ENCODE measurements at regions not wholly inside any gene's neighbourhood (a gene's known extent, or its start where the extent isn't known, plus 50 kb on each side); places are given as distances from the start of the nearest gene placed in this dataset.
"Not testable (repeated sequence)": the region's sequence is repeated elsewhere in the genome, so short reads cannot be mapped to it uniquely, and the experiment has no call there.

DNA sequence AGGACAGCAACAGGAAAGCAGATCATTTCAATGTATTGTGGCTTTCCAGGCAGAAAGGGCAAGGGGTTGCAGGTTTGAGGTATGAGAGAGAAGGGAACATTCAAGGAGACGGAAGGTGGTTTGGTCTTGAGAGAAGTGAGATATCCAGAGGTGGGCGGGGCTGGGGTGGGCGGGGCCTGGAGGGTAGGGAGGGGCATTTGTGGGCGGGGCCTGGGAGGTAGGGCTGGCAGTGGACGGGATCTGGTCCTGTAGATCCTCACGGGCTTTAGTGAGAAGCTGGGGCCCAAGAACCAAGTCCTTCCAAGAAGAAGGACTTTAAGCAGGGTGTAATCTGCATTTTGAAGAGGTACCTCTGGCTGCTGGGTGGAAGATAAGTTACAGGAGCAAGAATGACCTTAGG, 199.2 kb downstream of the MN1 start:
- intact Hi-C loops (cut with DNase I), result no loop called here
- ATAC-seq (ENCODE audit: poor library complexity), result no peak
- no peak for DNase-seq

DNA sequence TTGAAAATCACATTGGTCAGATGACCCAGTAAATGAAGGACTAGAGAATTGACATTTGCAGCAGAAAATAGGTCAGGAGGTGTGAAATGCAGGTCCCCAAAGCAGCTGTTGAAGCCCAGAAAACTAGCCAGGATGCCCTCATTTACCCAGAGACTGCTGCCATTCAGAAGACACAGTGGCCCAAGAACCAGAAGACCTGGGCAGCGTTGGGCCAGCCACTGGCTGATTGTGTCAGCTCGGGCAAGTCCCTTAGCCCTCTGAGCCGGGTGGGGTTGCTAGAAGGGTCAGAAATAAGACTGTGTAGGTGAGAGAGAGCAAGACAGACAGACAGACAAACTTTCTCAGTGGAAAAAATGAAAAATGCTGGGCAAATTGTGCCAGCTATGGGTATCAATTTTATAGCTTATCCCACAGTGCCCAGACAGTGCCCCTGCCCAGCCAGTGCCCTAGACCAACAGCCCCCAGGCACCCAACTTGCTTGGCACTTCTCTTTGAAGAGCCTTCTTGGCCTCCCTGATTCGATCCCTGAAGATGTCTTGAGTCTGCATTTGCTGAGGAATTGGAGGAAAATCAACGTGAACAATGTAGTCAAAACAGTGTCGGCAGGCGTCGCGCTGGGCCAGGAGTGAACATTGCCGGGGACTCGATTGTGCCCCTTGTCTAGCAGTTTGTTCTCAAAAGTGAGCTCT, 198.3 kb downstream of the MN1 start:
- DNase-seq (no peak), ATAC-seq (ENCODE audit: poor library complexity) (no peak)
- intact Hi-C loops (cut with DNase I), result no loop called here

DNA sequence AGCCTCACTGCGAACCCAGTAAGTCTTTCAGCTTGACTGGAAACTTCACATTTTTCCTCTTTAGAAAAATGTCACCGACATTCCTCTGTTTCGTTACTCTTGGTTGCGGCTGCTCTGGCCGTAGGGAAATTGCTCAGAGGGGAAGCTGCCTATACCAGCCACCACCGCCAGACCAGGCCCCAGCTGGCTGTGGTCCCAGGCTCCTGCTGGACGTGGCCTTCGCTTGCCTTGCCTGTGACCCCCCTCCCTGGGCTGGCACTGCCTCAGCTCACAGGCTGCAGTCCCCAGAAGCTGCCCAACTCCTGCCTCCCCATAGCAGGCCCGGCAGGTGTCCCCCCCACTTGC, 197.8 kb downstream of the MN1 start:
- ATAC-seq (ENCODE audit: poor library complexity), result no peak
- intact Hi-C loops (cut with DNase I), result no loop called here
- no peak for DNase-seq

DNA sequence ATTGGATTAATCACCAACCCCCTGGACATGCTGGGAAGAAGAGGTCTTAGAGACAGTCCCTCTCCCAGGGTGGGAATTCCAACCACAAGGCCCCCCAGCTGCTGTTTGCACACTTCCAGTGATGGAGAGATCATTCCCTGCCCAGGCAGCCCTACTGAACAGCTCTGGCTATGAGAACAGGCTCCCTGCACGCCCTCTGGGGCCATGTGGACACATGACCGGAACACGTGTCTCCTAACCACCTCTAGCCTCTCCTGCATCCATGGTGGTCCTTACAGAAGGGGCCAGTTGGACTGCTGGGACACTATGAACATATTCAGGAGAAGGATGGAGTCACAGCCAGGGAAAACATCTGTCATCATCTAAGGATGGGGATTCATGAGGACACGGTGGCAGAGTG, 196.2 kb downstream of the MN1 start:
- intact Hi-C loops (cut with DNase I), result no loop called here
- ATAC-seq (ENCODE audit: poor library complexity), result no peak

DNA sequence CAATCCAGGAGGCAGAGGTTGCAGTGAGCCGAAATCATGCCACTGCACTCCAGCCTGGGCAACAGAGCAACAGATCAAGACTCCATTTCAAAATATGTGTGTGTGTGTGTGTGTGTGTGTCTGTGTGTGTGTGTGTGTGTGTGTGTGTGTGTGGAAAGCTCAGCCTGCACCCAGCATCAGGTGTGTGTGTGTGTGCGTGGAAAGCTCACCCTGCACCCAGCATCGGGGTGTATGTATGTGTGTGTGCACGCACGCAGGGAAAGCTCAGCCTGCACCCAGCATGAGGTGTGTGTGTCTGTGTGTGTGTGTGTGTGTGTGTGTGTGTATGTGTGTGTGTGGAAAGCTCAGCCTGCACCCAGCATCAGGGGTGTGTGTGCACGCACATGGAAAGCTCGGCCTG, 193.8 kb downstream of the MN1 start:
- ATAC-seq (ENCODE audit: poor library complexity); DNase-seq; intact Hi-C loops (cut with DNase I): not testable (repeated sequence)

More for the DNA sequence above, 196.2 kb downstream of the MN1 start:
- no peak for DNase-seq

DNA sequence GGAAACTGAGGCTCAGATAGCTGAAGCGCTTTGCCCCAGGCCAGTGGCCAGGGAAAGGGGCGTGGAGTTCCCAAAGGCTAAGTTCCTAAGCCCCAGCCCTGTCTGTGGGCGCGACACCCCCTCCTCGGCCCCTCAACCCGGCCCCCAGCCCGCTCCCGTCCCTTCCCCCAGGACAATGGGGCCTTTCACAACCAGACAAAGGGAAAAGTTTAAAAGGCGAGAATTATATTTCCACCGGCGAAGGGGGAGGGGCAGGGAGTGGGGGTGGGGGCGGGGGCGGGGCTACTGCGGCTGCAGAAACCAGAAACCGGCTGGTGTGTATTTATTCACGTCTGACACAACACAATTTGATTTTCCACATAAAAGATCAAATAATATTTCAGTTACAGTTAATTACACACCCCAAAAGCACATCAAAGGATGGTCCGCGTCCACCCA, 192.1 kb downstream of the MN1 start:
- intact Hi-C loops (cut with DNase I), result no loop called here
- DNase-seq (no peak), ATAC-seq (ENCODE audit: poor library complexity) (no peak)

DNA sequence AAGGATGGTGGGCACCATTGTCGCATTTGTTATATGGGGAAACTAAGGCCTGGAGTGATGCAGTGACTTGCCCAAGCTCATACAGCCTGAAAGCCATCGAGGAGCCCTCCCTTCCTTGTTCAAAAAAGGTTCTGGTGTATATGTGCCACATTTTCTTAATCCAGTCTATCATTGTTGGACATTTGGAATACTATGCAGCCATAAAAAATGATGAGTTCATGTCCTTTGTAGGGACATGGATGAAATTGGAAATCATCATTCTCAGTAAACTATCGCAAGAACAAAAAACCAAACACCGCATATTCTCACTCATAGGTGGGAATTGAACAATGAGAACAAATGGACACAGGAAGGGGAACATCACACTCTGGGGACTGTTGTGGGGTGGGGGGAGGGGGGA, 191.4 kb downstream of the MN1 start:
- intact Hi-C loops (cut with DNase I); DNase-seq; ATAC-seq (ENCODE audit: poor library complexity): not testable (repeated sequence)

DNA sequence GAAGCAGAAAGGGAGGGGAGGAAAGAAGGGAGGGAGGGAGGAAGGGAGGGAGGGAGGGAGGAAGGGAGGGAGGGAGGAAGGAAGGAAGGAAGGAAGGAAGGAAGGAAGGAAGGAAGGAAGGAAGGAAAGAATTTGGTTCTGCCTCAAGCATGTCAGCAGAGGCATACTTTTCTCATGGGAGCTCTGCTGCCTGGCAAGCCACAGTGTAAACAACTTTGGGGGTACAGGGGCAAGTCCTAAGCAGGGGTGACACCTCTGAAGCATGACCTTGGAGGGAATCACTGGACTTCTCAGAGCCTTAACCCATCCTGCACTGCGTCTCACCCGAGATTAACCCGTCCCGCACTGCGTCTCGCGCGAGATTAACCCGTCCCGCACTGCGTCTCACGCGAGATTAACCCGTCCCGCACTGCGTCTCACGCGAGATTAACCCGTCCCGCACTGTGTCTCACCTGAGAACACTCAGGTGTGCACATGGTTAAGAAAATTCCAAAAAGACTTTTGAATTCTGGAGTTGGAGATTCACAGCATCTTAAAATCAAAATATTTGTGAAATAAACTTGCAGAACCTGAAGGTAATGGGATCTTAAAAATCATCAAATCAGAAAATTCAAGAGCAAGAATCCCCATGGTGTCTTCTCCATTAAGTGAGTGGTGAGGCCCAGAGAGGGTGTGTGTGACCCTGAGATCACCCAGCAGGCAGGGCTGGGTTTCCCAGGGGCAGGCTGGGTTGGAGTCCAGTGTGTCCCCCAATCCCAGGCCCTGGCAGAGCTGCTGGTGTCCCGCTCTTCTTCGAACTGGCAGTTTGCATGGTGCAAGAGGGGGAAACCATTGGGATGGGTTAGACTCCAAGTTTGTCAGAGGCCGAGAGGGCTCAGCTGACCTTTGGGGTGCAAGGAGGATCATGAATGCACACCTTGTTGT, 190.4 kb downstream of the MN1 start:
- ATAC-seq (ENCODE audit: poor library complexity) (no peak), DNase-seq (no peak)
- intact Hi-C loops (cut with DNase I), result no loop called here

DNA sequence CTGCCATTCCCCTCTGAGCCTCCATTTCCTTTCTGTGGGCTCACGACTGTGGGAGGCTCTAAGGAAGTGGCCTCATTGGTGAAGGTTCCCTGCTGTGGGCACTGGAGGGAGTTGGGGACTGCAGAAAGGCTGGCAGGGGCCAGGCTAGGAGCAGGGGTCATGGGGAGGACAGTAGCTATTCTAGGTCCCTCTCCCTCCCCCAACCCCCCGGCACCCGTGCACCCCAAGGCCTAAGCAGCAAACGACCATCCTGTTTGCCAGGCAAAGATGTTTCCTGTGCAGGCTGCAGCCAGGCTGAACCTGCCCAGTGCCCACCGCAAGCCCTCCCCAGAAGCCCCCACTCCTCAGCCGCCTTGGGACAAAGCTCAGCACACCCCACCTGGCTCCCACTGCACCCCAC, 189.4 kb downstream of the MN1 start:
- intact Hi-C loops (cut with DNase I), result no loop called here

DNA sequence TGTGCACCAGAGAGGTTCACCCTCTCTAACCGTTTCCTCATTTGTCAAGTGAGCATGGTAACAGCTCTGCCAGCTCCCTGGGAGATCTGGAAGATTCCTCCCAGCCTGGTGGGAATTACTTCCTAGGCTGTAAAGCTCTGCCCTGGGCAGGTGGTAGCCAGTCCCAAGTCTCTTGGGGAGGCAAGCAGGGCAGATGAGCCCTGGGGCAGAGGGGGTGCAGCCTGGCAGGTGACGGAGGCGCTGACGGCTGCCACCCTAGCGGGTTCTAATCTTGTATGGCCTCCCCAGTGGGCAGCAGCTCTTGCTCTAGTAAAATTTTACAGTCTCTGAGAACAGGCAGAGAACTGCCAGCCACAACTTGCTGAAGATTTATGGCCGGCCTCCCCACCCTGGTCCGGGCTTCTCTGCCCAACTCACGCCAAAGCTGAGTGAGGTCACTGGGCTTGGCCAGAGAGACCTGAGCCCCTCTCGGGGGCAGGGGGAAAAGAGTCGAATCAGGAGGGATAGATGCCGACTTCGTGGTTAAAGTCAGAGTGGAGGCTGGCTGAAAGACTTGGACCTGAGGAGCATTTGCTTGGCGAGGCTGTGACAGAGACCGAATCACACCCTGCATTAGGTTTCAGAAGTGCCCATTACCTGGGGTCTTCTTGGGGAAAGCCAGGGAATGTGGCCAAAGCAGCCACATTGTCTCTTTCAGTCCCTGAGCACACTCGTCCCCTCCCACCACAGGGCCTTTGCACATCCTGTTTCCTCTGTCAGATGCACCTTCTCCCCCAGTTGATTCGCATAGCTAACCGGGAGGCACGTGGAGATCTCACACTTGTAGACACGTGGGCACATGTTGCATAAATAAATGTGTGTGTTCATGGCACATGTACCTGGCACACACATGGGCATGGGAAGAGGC, 188.2 kb downstream of the MN1 start:
- no peak for ATAC-seq (ENCODE audit: poor library complexity)
- intact Hi-C loops (cut with DNase I), result no loop called here
- DNase-seq, result no peak

More for the DNA sequence above, 189.4 kb downstream of the MN1 start:
- no peak for DNase-seq
- ATAC-seq (ENCODE audit: poor library complexity), result no peak

DNA sequence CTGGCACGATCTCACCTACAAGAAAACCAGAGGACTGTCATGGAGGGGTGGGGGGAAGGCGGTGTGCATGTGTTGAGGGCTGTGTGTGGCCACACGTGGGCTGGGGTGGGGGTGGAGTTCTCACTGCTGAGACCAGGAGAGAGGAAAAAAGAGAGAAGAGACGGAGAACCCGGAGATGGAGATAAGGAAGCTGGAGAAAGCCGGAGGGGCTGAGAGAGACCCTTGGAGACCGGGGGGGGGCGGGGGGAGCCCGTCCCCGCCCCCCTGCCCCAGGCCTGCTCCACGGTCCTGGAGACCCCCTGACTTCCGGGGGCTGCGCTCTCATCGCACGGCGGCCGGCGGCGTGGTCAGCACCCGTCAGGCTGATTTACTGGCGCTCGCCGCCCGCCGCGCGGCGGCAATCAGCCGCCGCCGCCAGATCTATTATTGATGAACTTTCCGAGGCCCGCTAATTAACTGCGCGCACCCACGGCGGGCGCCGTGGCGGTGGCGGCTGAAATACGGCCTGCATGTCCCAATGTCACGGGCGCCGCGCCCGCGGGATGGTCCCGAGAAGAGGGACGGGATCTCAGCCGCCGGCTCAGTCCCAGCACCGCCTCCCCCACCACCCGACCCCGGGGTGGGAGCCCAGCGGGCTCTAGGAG, 187.4 kb downstream of the MN1 start:
- intact Hi-C loops (cut with DNase I), result no loop called here
- ATAC-seq (ENCODE audit: poor library complexity) (peak; percentile 46), DNase-seq (no peak)

DNA sequence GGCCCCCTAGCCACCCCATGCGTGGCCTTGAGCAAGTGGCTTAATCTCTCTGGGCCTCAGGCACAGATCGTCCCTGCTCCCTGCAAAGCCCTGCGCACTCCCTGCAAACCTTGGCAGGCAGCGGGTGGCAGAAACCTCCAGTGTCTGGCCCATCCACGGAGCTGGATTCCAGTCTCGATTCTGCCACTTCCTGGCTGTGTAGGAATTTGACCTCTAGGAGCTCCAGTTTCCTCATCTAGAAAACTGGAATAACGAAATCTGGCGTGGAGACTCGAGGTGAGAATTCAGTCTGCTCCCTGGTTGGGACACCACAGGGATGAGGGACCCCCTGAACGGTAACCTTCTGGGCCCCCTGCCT, 186.9 kb downstream of the MN1 start:
- intact Hi-C loops (cut with DNase I), result no loop called here
- peak; percentile 36 for ATAC-seq (ENCODE audit: poor library complexity)
- no peak for DNase-seq

DNA sequence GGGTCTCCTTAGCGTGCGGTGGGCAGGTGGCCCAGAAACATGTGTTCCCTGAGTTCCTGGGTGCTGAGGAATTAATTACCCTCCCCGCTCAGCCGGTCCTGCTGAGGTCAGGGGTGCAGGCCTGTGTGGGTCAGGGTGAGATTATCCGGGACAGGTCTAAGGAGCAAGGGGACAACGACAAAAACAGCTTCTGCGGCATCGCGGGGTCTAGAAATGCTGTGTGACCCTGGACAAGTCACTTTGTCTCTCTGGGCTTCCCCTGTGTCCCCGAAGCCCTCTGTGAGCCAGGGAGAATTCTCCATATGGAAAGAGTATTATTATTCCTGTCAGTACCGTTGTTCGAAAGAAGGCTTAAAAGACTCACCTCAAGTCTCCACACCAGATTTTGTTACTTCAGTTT, 186.1 kb downstream of the MN1 start:
- no peak for ATAC-seq (ENCODE audit: poor library complexity)
- no peak for DNase-seq
- intact Hi-C loops (cut with DNase I), result no loop called here

DNA sequence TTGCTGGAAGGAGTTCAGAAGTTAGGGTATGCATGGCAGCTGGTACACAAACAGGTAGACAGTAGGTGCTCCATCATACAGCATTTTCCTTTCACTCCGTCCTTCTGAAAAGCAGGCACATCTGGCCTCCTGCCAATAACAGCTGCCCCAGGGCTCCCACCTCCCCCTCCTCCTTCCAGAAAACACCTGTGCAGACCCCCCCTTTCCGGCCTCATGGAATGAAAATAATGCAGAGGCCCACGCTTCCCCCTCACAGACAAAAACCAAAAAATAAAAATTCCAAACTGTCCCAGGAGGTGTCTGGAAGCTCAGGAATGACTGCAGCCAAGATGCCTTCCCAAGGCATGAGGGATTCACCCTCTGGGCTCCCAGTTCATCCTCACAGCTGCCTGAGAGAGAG, 185.5 kb downstream of the MN1 start:
- intact Hi-C loops (cut with DNase I), result no loop called here
- no peak for DNase-seq
- no peak for ATAC-seq (ENCODE audit: poor library complexity)

DNA sequence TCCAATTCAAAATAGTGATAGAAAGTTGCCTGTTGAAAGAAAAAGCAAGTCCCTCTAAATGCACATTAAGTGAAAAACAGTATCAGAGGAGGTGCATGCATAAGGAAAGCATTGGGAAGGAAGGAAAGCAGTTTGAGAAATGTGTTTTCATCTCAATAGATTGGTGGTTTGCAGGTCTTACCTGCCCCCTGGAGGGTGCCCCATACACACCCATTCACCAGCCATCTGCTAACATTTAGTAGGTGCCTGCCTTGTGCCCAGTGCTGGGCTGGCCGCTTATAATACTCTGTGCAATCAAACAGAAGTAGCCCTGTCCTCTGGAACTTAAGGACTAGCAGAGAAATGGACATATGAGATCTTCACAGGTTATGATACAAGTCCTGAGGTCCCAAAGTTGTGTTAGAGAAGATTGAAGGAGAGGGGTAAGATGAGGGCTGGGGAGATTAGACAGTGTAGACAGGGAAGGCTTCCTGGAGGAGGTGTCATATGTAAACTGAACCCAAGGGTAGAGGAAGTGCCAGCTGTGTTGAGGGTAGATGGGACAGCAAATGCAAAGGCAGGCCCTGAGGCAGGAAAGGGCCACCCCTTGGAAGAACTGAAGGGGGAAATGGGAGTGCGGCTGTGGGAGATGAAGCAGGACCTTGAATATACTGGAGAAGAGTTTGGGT, 184.2 kb downstream of the MN1 start:
- ATAC-seq (ENCODE audit: poor library complexity), result no peak
- intact Hi-C loops (cut with DNase I), result no loop called here
- no peak for DNase-seq

DNA sequence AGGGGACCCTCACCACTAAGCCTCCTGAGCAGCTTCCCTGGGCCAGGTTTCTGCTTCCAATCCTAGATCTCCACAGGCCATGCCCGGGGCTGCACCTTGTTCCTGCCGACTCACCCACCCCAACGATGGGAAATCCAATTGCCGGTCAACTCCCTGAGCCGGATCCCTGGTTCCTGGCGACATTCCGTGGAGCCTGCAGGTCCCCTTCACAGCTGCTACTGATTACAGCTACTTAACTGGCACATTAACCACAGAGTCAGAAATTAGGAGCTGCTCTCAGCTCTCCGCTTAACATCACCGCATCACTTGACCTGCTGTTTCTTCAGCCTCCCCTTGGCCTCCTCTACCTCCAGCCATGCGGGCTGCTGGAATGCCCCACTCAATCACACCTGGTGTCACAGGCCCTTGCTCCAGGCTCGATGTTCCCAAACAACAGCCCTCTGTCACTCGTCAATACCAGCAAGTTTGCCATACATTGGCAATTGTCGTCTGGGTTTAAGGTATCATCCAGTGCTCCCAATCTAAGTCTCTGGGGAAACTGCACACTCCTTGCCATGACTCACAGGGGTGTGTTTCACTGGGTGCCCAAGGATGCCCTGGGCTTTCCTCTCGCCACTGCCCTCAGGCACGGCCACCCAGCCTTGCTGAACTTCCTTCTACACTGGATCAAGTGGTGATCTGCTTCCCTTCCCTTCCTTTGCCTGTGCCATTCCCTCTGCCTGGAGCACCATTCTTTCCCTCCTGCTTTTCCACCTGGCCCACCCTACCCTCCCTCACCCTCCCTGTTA, 181.0 kb downstream of the MN1 start:
- intact Hi-C loops (cut with DNase I), result no loop called here
- ATAC-seq (ENCODE audit: poor library complexity) (no peak), DNase-seq (no peak)

DNA sequence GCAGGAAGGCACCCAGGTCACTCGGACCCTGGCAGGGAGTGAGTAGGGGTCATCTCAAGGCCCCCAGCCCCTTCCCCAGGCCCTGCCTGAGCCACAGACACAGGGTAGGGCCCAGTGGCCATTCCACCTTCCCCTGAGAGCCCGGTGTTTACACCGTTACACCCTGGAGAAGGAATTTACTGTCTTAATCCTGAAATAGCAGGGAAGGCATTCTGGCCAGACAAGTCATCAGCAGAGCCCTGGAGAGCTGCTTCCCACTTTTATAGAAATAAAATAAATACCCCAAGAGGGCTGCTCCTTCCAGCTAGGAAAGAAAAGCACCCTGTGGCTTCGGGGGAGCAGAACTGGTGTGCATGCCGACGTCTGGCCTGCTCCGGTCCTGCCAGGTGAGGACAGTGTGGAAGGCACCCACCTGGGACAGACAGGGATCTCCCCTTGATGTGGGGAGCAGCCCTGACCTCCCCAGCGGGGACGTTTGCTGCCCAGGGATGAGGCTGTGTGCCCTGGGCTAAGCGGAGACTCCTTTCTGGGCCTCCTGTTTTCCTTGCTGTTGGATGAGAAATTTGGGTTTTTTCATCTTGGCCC, 180.0 kb downstream of the MN1 start:
- intact Hi-C loops (cut with DNase I), result no loop called here

More for the DNA sequence above, 180.0 kb downstream of the MN1 start:
- ATAC-seq (ENCODE audit: poor library complexity) (no peak), DNase-seq (no peak)

Measured in Right ventricle myocardium superior (tissue), 1 donor.